HG03460 (cell line): ENCODE measurements at regions not wholly inside any gene's neighbourhood (a gene's known extent, or its start where the extent isn't known, plus 50 kb on each side); places are given as distances from the start of the nearest gene placed in this dataset.

Experiments
- ATAC-seq: cut with Tn5 transposase; IDR thresholded peaks from one replicate; pipeline ENCODE4 v1.9.1; 2021; ENCODE audit not compliant: unreplicated experiment

- ATAC-seq = no peak
Measured at GRCh38 chr4:137641544-137641943, 109.2 kb upstream of the PCDH18 start.

GRCh38 chr4:137640838-137641158, 108.5 kb upstream of the PCDH18 start:
- no peak for ATAC-seq

GRCh38 chr4:137640156-137640837, 108.0 kb upstream of the PCDH18 start:
- no peak for ATAC-seq

GRCh38 chr4:137638934-137639333, 106.6 kb upstream of the PCDH18 start:
- ATAC-seq = no peak

GRCh38 chr4:137635601-137636000, 103.3 kb upstream of the PCDH18 start:
- no peak for ATAC-seq

GRCh38 chr4:137635108-137635507, 102.8 kb upstream of the PCDH18 start:
- no peak for ATAC-seq

- ATAC-seq = no peak
Measured at GRCh38 chr4:137632842-137633241, 100.5 kb upstream of the PCDH18 start.

GRCh38 chr4:137631605-137632004, 99.3 kb upstream of the PCDH18 start:
- no peak for ATAC-seq

- ATAC-seq = no peak
Measured at GRCh38 chr4:137630252-137630651, 98.0 kb upstream of the PCDH18 start.

- no peak for ATAC-seq
Measured at GRCh38 chr4:137627739-137628460, 95.6 kb upstream of the PCDH18 start.

GRCh38 chr4:137626942-137627738, 94.8 kb upstream of the PCDH18 start:
- no peak for ATAC-seq

GRCh38 chr4:137623013-137623412, 90.7 kb upstream of the PCDH18 start:
- ATAC-seq = no peak

GRCh38 chr4:137621056-137621455, 88.8 kb upstream of the PCDH18 start:
- no peak for ATAC-seq

GRCh38 chr4:137614491-137614890, 82.2 kb upstream of the PCDH18 start:
- no peak for ATAC-seq

- ATAC-seq = no peak
Measured at GRCh38 chr4:137611998-137612700, 79.9 kb upstream of the PCDH18 start.

GRCh38 chr4:137610960-137611359, 78.7 kb upstream of the PCDH18 start:
- ATAC-seq = no peak

GRCh38 chr4:137609718-137610430, 77.6 kb upstream of the PCDH18 start:
- no peak for ATAC-seq

GRCh38 chr4:137608085-137608484, 75.8 kb upstream of the PCDH18 start:
- no peak for ATAC-seq

GRCh38 chr4:137602436-137602835, 70.1 kb upstream of the PCDH18 start:
- ATAC-seq = no peak

GRCh38 chr4:137601934-137602333, 69.6 kb upstream of the PCDH18 start:
- ATAC-seq = no peak

- ATAC-seq = no peak
Measured at GRCh38 chr4:137599734-137600133, 67.4 kb upstream of the PCDH18 start.
